ENCODE measurements at regions not wholly inside any gene's neighbourhood (a gene's known extent, or its start where the extent isn't known, plus 50 kb on each side); places are given as distances from the start of the nearest gene placed in this dataset.

GRCh38 chr1:239228451-239228850 lies 157.9 kb upstream of the CHRM3 start:
- ChIA-PET CTCF (no interaction called here), POLR2A (no interaction called here)
- DNase-seq, result no peak
- no peak overlapping the region for H3K4me3 Mint-ChIP-seq
- Histone ChIP-seq H4K20me1 (ENCODE audit: control insufficient read depth, insufficient read depth, low read length, poor library complexity, severe bottlenecking) (no peaks in the 10 kb centered on the region), H3K9ac (ENCODE audit: low read length) (no peak overlapping the region), H3K4me2 (replicated peaks; ENCODE audit: low read depth, low read length, poor library complexity, severe bottlenecking) (no peak overlapping the region), H3K4me3 (ENCODE audit: control extremely low read depth in 1 of 5, extremely low read depth in 1 of 5, insufficient read depth in 1 of 5, low read depth in 2 of 5, low read length in 4 of 5) (no peak overlapping the region), H3K4me1 (ENCODE audit: control insufficient read depth in 2 of 2, insufficient read depth in 2 of 2, low read length in 2 of 2) (no peaks in the 10 kb centered on the region), H3K27me3 (replicated peaks in 1 of 4; ENCODE audit: control extremely low read depth in 1 of 4, control insufficient read depth in 3 of 4, insufficient read depth in 4 of 4, low read length in 3 of 4) (no peaks in the 10 kb centered on the region), H3K9me3 (ENCODE audit: control extremely low read depth in 1 of 3, control insufficient read depth in 2 of 3, insufficient read depth in 1 of 3, low read length in 2 of 3) (peaks cover 1 to 11% (median 6%) of the 10 kb centered on the region in 3 donors), H3K79me2 (ENCODE audit: control insufficient read depth, insufficient read depth, low read length) (no peaks in the 10 kb centered on the region), H3K27ac (ENCODE audit: low read length in 2 of 2) (no peak overlapping the region), H3K36me3 (replicated peaks in 1 of 2; ENCODE audit: control extremely low read depth in 1 of 2, control insufficient read depth in 1 of 2, extremely low read depth in 1 of 2, insufficient read depth in 2 of 2, low read length in 1 of 2) (no peaks in the 10 kb centered on the region), H2AFZ (ENCODE audit: insufficient read depth, low read depth, low read length, poor library complexity, severe bottlenecking) (no peak overlapping the region)
- TF ChIP-seq EZH2 (IDR thresholded peaks at IDR 0.05; ENCODE audit: borderline replicate concordance, insufficient read depth, low read depth, low read length, poor library complexity, severe bottlenecking), result no peak
- TF ChIP-seq, protein P1, sequence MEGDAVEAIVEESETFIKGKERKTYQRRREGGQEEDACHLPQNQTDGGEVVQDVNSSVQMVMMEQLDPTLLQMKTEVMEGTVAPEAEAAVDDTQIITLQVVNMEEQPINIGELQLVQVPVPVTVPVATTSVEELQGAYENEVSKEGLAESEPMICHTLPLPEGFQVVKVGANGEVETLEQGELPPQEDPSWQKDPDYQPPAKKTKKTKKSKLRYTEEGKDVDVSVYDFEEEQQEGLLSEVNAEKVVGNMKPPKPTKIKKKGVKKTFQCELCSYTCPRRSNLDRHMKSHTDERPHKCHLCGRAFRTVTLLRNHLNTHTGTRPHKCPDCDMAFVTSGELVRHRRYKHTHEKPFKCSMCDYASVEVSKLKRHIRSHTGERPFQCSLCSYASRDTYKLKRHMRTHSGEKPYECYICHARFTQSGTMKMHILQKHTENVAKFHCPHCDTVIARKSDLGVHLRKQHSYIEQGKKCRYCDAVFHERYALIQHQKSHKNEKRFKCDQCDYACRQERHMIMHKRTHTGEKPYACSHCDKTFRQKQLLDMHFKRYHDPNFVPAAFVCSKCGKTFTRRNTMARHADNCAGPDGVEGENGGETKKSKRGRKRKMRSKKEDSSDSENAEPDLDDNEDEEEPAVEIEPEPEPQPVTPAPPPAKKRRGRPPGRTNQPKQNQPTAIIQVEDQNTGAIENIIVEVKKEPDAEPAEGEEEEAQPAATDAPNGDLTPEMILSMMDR (IDR thresholded peaks at IDR 0.05), result no peak
- H3K4me1 Mint-ChIP-seq, result no peaks in the 10 kb centered on the region
- H3K27ac Mint-ChIP-seq, result no peak overlapping the region
- no peak for ATAC-seq (ENCODE audit: low read depth)
- intact Hi-C loops (cut with micrococcal nuclease), result no loop called here
- no peaks in the 10 kb centered on the region for H3K27me3 Mint-ChIP-seq
- peaks cover 6% of the 10 kb centered on the region for H3K9me3 Mint-ChIP-seq (ENCODE audit: insufficient read depth)

GRCh38 chr1:239225396-239225795 lies 161.0 kb upstream of the CHRM3 start:
- no peaks in the 10 kb centered on the region for H3K4me1 Mint-ChIP-seq
- ChIA-PET POLR2A (no interaction called here), CTCF (no interaction called here)
- Histone ChIP-seq H3K27me3 (replicated peaks in 1 of 4; ENCODE audit: control extremely low read depth in 1 of 4, control insufficient read depth in 3 of 4, insufficient read depth in 4 of 4, low read length in 3 of 4) (no peaks in the 10 kb centered on the region), H2AFZ (ENCODE audit: insufficient read depth, low read depth, low read length, poor library complexity, severe bottlenecking) (no peak overlapping the region), H3K4me1 (ENCODE audit: control insufficient read depth in 2 of 2, insufficient read depth in 2 of 2, low read length in 2 of 2) (no peaks in the 10 kb centered on the region), H3K4me2 (replicated peaks; ENCODE audit: low read depth, low read length, poor library complexity, severe bottlenecking) (no peak overlapping the region), H3K79me2 (ENCODE audit: control insufficient read depth, insufficient read depth, low read length) (no peaks in the 10 kb centered on the region), H3K9ac (ENCODE audit: low read length) (no peak overlapping the region), H3K4me3 (ENCODE audit: control extremely low read depth in 1 of 5, extremely low read depth in 1 of 5, insufficient read depth in 1 of 5, low read depth in 2 of 5, low read length in 4 of 5) (no peak overlapping the region), H3K36me3 (replicated peaks in 1 of 2; ENCODE audit: control extremely low read depth in 1 of 2, control insufficient read depth in 1 of 2, extremely low read depth in 1 of 2, insufficient read depth in 2 of 2, low read length in 1 of 2) (no peaks in the 10 kb centered on the region), H3K27ac (ENCODE audit: low read length in 2 of 2) (no peak overlapping the region), H4K20me1 (ENCODE audit: control insufficient read depth, insufficient read depth, low read length, poor library complexity, severe bottlenecking) (no peaks in the 10 kb centered on the region), H3K9me3 (ENCODE audit: control extremely low read depth in 1 of 3, control insufficient read depth in 2 of 3, insufficient read depth in 1 of 3, low read length in 2 of 3) (peaks cover 1 to 11% (median 6%) of the 10 kb centered on the region in 3 donors)
- ATAC-seq (ENCODE audit: low read depth) (no peak), DNase-seq (no peak)
- no peak overlapping the region for H3K27ac Mint-ChIP-seq
- intact Hi-C loops (cut with micrococcal nuclease), result no loop called here
- TF ChIP-seq EZH2 (IDR thresholded peaks at IDR 0.05; ENCODE audit: borderline replicate concordance, insufficient read depth, low read depth, low read length, poor library complexity, severe bottlenecking), result no peak
- TF ChIP-seq, protein P1 (IDR thresholded peaks at IDR 0.05), result no peak
- H3K9me3 Mint-ChIP-seq (ENCODE audit: insufficient read depth), result peaks cover 14% of the 10 kb centered on the region
- no CpG with 5 or more reads among the region's 2 CpGs for WGBS (ENCODE audit: insufficient coverage)
- no peaks in the 10 kb centered on the region for H3K27me3 Mint-ChIP-seq
- H3K4me3 Mint-ChIP-seq, result no peak overlapping the region

Data from B cell (primary cell).